MG63 (cell line): ENCODE measurements at regions not wholly inside any gene's neighbourhood (a gene's known extent, or its start where the extent isn't known, plus 50 kb on each side); places are given as distances from the start of the nearest gene placed in this dataset.
"Not testable (repeated sequence)": the region's sequence is repeated elsewhere in the genome, so short reads cannot be mapped to it uniquely, and the experiment has no call there.

Source experiments
- DNase-seq: peaks from one replicate; pipeline ENCODE4 v3.0.0-alpha.2; 2020
- H3K27me3 ChIP-seq: fragments of 250-450 bp; sonication (Bioruptor Pico); 2 replicates; pipeline ENCODE4 v1.5.1; 2020; ENCODE audit warnings: mild to moderate bottlenecking, moderate library complexity
- H3K36me3 ChIP-seq: fragments of 250-450 bp; sonication (Bioruptor Pico); 2 replicates; pipeline ENCODE4 v1.5.1; 2020; ENCODE audit warnings: mild to moderate bottlenecking, moderate library complexity
- H3K4me3 ChIP-seq: fragments of 250-450 bp; sonication (Bioruptor Pico); 2 replicates; pipeline ENCODE4 v1.5.1; 2020; ENCODE audit warnings: mild to moderate bottlenecking, moderate library complexity
- H3K9me3 ChIP-seq: fragments of 250-450 bp; sonication (Bioruptor Pico); 2 replicates; pipeline ENCODE4 v1.5.1; 2020; ENCODE audit warnings: mild to moderate bottlenecking, moderate library complexity

DNA sequence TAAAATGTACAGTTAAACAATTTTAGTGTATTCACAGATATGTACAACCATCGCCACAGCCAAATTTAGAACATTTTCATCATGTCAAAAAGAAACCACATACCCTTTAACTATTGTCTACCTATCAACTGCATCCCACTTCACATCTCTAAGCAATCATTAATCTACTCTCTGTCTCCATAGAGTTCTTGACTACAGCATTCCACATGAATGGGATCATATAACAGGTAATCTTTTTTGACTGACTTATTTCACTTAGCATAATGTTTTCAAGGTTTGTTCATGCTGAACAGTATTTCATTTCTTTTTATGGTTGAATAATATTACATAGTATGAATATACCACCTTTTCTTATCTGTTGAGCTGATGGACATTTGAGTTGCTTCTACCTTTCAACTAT lies 281.4 kb upstream of the EDA2R start:
- H3K9me3 ChIP-seq: no peaks in the 10 kb centered on the region
- no peaks in the 10 kb centered on the region for H3K36me3 ChIP-seq
- no peaks in the 10 kb centered on the region for H3K27me3 ChIP-seq
- no peak overlapping the region for H3K4me3 ChIP-seq
- DNase-seq: no peak

- no peaks in the 10 kb centered on the region for H3K27me3 ChIP-seq
- H3K4me3 ChIP-seq: no peak overlapping the region
- no peaks in the 10 kb centered on the region for H3K9me3 ChIP-seq
- H3K36me3 ChIP-seq: no peaks in the 10 kb centered on the region
- DNase-seq: peak; percentile 59
Measured at GRCh38 chrX:66919280-66919832, 280.5 kb upstream of the EDA2R start.

DNA sequence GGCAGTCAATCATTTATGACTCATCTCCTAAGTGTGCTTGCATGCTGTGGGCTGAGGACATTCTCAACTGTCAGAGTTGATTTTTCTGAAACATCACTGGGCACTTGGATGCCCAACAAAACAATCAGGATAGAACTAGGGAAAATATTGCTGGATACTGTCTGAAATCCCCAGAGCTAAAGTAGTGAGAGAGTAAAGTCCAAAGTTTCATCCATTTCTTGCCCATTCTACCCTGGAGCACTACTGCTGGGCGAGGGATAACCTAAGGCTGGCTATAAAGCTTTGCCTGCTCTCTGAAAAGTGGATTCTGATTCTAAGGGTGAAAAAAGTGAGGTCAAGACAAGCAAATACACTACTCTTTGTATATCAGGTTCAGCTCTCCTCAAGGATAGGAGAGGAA lies 279.6 kb upstream of the EDA2R start:
- no peaks in the 10 kb centered on the region for H3K36me3 ChIP-seq
- no peaks in the 10 kb centered on the region for H3K27me3 ChIP-seq
- no peaks in the 10 kb centered on the region for H3K9me3 ChIP-seq
- peak; percentile 2 for DNase-seq
- no peak overlapping the region for H3K4me3 ChIP-seq

- Histone ChIP-seq H3K9me3 (no peaks in the 10 kb centered on the region), H3K4me3 (no peak overlapping the region), H3K36me3 (no peaks in the 10 kb centered on the region), H3K27me3 (no peaks in the 10 kb centered on the region)
- DNase-seq: peak; percentile 24
Measured at GRCh38 chrX:66915893-66916292, 277.0 kb upstream of the EDA2R start.

DNA sequence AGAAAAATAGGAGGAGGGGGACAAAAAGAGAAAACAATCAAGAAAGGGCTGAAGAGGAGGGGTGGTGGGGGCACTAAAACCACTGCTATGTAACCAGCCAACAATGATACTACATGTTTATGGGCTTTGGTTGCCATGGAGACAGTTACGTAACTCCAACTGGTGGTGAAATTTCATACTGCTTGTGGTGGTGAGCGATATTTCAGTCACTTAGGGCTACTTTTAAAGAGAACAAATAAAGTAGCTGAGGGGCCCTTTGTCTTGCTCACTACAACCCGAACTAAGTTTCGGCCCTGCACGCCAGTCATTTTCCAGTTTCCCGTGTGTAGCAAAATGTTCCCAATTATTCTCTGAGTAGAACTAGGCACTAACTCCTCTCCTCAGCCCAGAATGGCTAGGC lies 275.2 kb upstream of the EDA2R start:
- no peaks in the 10 kb centered on the region for H3K27me3 ChIP-seq
- no peaks in the 10 kb centered on the region for H3K36me3 ChIP-seq
- DNase-seq: peak; percentile 11
- no peaks in the 10 kb centered on the region for H3K9me3 ChIP-seq
- no peak overlapping the region for H3K4me3 ChIP-seq

GRCh38 chrX:66912417-66912816 lies 273.5 kb upstream of the EDA2R start:
- H3K4me3 ChIP-seq: no peak overlapping the region
- H3K36me3 ChIP-seq: no peaks in the 10 kb centered on the region
- H3K9me3 ChIP-seq: no peaks in the 10 kb centered on the region
- no peaks in the 10 kb centered on the region for H3K27me3 ChIP-seq
- no peak for DNase-seq

DNA sequence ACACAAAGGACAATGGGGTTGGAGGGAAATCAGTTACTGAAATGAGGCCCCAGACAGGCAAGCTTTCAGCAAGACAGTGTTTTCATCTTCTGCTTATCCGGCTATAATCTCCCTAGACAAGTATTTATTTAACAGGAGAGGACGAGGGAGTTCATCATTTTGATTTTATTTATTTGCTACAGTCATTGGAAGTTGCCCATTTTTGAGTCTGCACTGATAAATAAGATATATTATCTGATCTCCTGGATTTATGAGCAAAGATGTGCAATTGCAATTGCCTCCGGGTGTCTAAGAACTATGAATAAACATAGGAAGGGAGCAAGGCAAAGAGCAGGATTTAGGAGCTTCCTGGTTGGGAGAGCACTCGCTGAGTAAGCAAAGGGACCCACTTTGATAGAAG lies 263.2 kb upstream of the EDA2R start:
- Histone ChIP-seq H3K36me3 (no peaks in the 10 kb centered on the region), H3K9me3 (no peaks in the 10 kb centered on the region), H3K27me3 (no peaks in the 10 kb centered on the region), H3K4me3 (no peak overlapping the region)
- no peak for DNase-seq

- no peak overlapping the region for H3K4me3 ChIP-seq
- no peak for DNase-seq
- no peaks in the 10 kb centered on the region for H3K9me3 ChIP-seq
- H3K36me3 ChIP-seq: no peaks in the 10 kb centered on the region
- no peaks in the 10 kb centered on the region for H3K27me3 ChIP-seq
Measured at GRCh38 chrX:66900886-66901285, 262.0 kb upstream of the EDA2R start.

DNA sequence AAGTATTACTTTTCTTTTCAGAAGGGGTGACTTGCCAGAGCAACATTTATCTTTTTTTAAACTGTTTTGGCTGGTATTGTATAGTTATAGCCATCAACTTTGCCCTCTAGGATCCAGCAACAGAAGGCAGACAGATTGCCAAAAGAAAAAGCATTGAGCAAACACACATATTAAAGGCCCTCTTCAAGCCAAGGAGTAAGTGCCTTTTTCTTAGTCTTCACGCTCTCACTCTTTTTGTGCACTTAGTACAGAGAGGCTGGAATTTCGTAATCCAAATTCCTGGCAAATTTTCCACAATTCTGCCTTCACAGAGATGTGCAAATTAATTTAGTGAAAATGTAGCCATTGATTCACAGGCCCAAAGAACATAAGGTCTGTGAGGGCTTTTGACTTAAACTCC lies 253.1 kb upstream of the EDA2R start:
- Histone ChIP-seq H3K9me3 (no peaks in the 10 kb centered on the region), H3K27me3 (no peaks in the 10 kb centered on the region), H3K4me3 (no peak overlapping the region), H3K36me3 (no peaks in the 10 kb centered on the region)
- no peak for DNase-seq

DNA sequence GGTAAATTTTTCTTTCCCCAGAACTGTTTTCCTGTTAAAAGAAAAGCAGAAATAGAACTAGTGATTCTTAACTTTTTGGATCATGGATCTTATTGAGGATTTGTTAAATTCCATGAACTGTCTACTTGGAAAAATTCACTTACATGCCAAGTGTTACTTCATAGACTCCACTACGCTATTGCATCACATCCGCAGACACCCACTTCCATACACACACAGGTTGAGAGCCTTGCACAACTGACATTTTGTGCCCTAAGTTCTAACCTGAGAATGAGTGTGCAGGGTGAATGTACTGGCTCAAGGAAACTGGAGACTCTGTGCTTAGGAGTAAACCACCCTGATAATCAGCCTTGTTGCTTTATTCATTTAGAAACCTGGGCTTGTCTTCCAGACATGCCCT lies 250.5 kb upstream of the EDA2R start:
- H3K27me3 ChIP-seq: no peaks in the 10 kb centered on the region
- H3K4me3 ChIP-seq: no peak overlapping the region
- no peaks in the 10 kb centered on the region for H3K9me3 ChIP-seq
- no peak for DNase-seq
- H3K36me3 ChIP-seq: no peaks in the 10 kb centered on the region

DNA sequence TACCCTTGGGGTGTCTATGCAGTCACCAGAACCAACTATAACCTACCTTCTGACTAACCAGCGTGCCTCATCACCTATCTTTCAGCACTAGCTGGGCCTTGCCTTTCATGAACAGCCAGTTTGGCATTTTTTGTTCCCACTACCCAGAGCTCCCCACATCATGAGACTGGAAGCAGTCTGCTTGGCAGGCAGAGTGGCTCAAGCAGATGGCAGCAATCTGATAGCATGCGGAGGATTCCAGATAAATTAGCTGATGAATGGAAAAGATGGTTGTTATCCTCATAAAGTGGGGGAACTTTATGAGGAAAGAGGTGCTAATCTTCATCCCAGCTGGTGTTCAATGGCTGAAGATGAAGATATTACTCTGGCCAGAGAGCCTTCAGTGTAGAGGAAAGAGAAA lies 243.2 kb upstream of the EDA2R start:
- Histone ChIP-seq H3K4me3 (no peak overlapping the region), H3K36me3 (no peaks in the 10 kb centered on the region), H3K27me3 (no peaks in the 10 kb centered on the region), H3K9me3 (no peaks in the 10 kb centered on the region)
- DNase-seq: no peak

GRCh38 chrX:66876776-66877175 lies 237.9 kb upstream of the EDA2R start:
- no peaks in the 10 kb centered on the region for H3K27me3 ChIP-seq
- no peaks in the 10 kb centered on the region for H3K36me3 ChIP-seq
- H3K9me3 ChIP-seq: no peaks in the 10 kb centered on the region
- peak; percentile 1 for DNase-seq
- no peak overlapping the region for H3K4me3 ChIP-seq

GRCh38 chrX:66872771-66873170 lies 233.9 kb upstream of the EDA2R start:
- no peaks in the 10 kb centered on the region for H3K27me3 ChIP-seq
- H3K4me3 ChIP-seq: no peak overlapping the region
- H3K36me3 ChIP-seq: no peaks in the 10 kb centered on the region
- H3K9me3 ChIP-seq: no peaks in the 10 kb centered on the region
- no peak for DNase-seq

DNA sequence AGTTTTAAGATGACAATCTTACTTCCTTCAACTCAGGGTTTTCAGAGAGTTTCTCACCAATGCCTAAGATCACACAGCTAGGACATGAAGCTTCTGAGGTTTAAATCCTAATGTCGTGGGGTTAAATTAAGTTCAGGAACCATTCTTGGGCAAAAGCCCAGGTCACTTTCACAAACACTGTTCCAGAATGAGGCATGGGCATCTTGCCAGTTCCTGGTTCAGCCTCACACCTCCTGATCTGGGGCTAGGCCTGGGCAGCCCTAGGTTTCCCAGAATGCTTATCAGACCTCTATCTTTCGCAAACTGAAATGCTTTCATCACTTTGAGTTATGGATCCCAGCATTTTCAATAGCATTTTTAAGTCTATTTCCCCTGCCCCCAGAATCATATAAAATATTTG lies 224.8 kb upstream of the EDA2R start:
- no peak overlapping the region for H3K4me3 ChIP-seq
- no peaks in the 10 kb centered on the region for H3K36me3 ChIP-seq
- H3K9me3 ChIP-seq: no peaks in the 10 kb centered on the region
- no peak for DNase-seq
- no peaks in the 10 kb centered on the region for H3K27me3 ChIP-seq

GRCh38 chrX:66833426-66833825 lies 194.5 kb upstream of the EDA2R start:
- Histone ChIP-seq H3K36me3 (no peaks in the 10 kb centered on the region), H3K27me3 (no peaks in the 10 kb centered on the region), H3K4me3 (no peak overlapping the region)

GRCh38 chrX:66815227-66815626 lies 176.3 kb upstream of the EDA2R start:
- Histone ChIP-seq H3K9me3 (no peaks in the 10 kb centered on the region), H3K36me3 (no peaks in the 10 kb centered on the region), H3K27me3 (no peaks in the 10 kb centered on the region), H3K4me3 (no peak overlapping the region)
- DNase-seq: no peak

More at GRCh38 chrX:66833426-66833825, 194.5 kb upstream of the EDA2R start:
- H3K9me3 ChIP-seq: no peaks in the 10 kb centered on the region
- DNase-seq: no peak

- not testable (repeated sequence) for H3K36me3 ChIP-seq, H3K9me3 ChIP-seq, H3K4me3 ChIP-seq, DNase-seq, H3K27me3 ChIP-seq
Measured at GRCh38 chrX:66794514-66794913, 155.6 kb upstream of the EDA2R start.

DNA sequence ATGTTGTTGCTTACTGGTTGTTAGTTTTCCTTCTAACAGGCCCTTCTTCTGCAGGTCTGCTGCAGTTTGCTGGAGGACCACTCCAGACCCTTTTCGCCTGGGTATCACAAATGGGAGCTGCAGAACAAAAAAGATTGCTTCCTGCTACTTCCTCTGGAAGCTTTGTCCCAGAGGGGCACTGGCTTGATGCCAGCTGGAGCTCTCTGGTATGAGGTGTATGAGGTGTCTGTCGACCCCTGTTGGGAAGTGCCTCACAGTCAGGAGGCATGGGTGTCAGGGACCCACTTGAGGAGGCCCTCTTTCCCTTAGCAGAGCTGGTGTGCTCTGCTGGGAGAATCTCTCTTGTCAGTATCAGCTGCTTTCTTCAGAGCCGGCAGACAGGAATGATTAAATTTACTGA lies 127.4 kb upstream of the EDA2R start:
- Histone ChIP-seq H3K36me3 (no peaks in the 10 kb centered on the region), H3K9me3 (no peaks in the 10 kb centered on the region), H3K27me3 (no peaks in the 10 kb centered on the region), H3K4me3 (no peak overlapping the region)
- DNase-seq: no peak

DNA sequence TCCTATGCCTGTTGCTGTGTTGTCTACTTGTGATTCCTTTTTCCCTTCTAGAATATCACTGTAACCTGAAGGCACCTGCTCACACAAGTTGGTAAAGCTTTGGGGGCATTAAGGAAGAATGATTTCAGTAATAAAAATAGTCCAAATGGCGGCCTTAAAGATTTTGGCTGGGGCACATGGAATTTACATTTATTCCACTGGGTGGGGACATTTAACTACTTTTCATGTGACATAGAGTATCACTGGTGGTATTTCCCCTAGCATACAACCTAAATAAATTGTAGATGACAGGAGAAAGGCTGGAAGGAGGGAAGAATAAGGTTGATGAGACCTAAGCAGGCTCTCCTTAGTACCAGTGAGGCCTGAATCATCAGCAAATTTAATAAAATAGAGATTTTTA lies 121.8 kb upstream of the EDA2R start:
- Histone ChIP-seq H3K36me3 (no peaks in the 10 kb centered on the region), H3K9me3 (no peaks in the 10 kb centered on the region), H3K4me3 (no peak overlapping the region), H3K27me3 (no peaks in the 10 kb centered on the region)
- DNase-seq: no peak
